ENCODE measurements at regions not wholly inside any gene's neighbourhood (a gene's known extent, or its start where the extent isn't known, plus 50 kb on each side); places are given as distances from the start of the nearest gene placed in this dataset.
"Not testable (repeated sequence)": the region's sequence is repeated elsewhere in the genome, so short reads cannot be mapped to it uniquely, and the experiment has no call there.

- DNase-seq (ENCODE audit: low spot score), result not testable (repeated sequence)
Observed at GRCh38 chr11:33527738-33528137, 172.9 kb downstream of the C11orf91 start.

GRCh38 chr11:33525789-33526188, 174.8 kb downstream of the C11orf91 start:
- DNase-seq (ENCODE audit: low spot score), result no peak

GRCh38 chr11:33521384-33521783, 179.2 kb downstream of the C11orf91 start:
- no peak for DNase-seq (ENCODE audit: low spot score)

- no peak for DNase-seq (ENCODE audit: low spot score)
Observed at GRCh38 chr11:33520112-33520511, 180.5 kb downstream of the C11orf91 start.

- DNase-seq (ENCODE audit: low spot score), result peak; percentile 74
Observed at GRCh38 chr11:33515347-33515746, 185.3 kb downstream of the C11orf91 start.

- no peak for DNase-seq (ENCODE audit: low spot score)
Observed at GRCh38 chr11:33514079-33514925, 186.3 kb downstream of the C11orf91 start.

GRCh38 chr11:33509632-33510031, 191.0 kb downstream of the C11orf91 start:
- no peak for DNase-seq (ENCODE audit: low spot score)

GRCh38 chr11:33507967-33508366, 192.7 kb downstream of the C11orf91 start:
- DNase-seq (ENCODE audit: low spot score), result peak; percentile 22

GRCh38 chr11:33507356-33507755, 193.3 kb downstream of the C11orf91 start:
- DNase-seq (ENCODE audit: low spot score), result no peak

- DNase-seq (ENCODE audit: low spot score), result no peak
Observed at GRCh38 chr11:33505093-33505492, 195.5 kb downstream of the C11orf91 start.

- DNase-seq (ENCODE audit: low spot score), result no peak
Observed at GRCh38 chr11:33500861-33501479, 199.7 kb downstream of the C11orf91 start.

- DNase-seq (ENCODE audit: low spot score), result no peak
Observed at GRCh38 chr11:33500332-33500731, 200.3 kb downstream of the C11orf91 start.

GRCh38 chr11:33492596-33492995, 208.0 kb downstream of the C11orf91 start:
- DNase-seq (ENCODE audit: low spot score), result no peak

GRCh38 chr11:33490842-33491370, 209.7 kb downstream of the C11orf91 start:
- no peak for DNase-seq (ENCODE audit: low spot score)

GRCh38 chr11:33488971-33489370, 211.7 kb downstream of the C11orf91 start:
- no peak for DNase-seq (ENCODE audit: low spot score)

GRCh38 chr11:33480626-33481025, 220.0 kb downstream of the C11orf91 start:
- no peak for DNase-seq (ENCODE audit: low spot score)

GRCh38 chr11:33479231-33479630, 221.4 kb downstream of the C11orf91 start:
- no peak for DNase-seq (ENCODE audit: low spot score)

- DNase-seq (ENCODE audit: low spot score), result peak; percentile 27
Observed at GRCh38 chr11:33478111-33478573, 221.0 kb downstream of the HIPK3 start.

- peak; percentile 40 for DNase-seq (ENCODE audit: low spot score)
Observed at GRCh38 chr11:33476945-33477606, 219.9 kb downstream of the HIPK3 start.

GRCh38 chr11:33475993-33476392, 218.8 kb downstream of the HIPK3 start:
- peak; percentile 30 for DNase-seq (ENCODE audit: low spot score)

- no peak for DNase-seq (ENCODE audit: low spot score)
Observed at GRCh38 chr11:33474866-33475265, 217.7 kb downstream of the HIPK3 start.

GRCh38 chr11:33471541-33471940, 214.4 kb downstream of the HIPK3 start:
- no peak for DNase-seq (ENCODE audit: low spot score)

- DNase-seq (ENCODE audit: low spot score), result no peak
Observed at GRCh38 chr11:33467966-33468365, 210.8 kb downstream of the HIPK3 start.
